ENCODE measurements at regions not wholly inside any gene's neighbourhood (a gene's known extent, or its start where the extent isn't known, plus 50 kb on each side); places are given as distances from the start of the nearest gene placed in this dataset.

DNA sequence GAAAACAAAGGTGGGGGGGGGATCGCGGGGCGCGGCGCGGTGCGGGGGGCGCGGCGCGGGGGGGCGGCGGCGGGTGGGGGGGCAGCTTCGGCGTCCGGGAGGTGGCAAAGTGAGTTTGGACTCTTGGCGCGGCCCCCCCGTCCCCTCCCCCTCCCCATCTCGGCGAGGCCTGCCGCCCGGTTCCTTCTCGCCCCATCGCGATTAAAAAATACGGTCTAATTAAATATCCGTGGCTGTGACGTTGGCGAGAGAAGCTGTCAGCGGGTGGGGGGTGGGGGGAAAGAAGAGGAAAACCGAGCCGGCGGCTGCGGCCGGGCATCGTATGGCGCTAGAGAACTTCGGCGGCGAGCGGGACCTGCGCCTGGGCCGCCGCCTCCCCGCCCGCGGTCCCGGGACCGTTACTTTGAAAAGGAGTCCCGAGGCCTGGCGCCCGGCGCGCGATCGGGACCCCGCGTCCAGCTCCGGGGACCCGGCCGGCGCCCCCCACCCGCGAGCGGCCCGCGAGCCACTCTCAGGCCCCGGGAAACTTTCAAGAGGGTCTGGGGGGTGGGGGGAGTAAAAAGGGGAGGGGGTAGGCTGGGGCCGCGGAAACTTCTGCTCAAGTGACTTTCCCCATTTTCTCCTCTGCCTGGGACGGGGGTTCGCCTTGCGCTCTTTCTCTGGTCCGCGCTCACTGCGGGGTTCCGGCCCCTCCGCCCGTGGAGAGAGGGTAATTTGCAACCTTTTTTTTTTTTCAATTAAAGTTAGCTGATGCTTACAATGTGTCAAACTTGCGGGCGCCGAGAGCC is 146.3 kb upstream of the ZNF536 start (continued):
- TF ChIP-seq EP300 (IDR thresholded peaks at IDR 0.05; ENCODE audit: borderline replicate concordance in 1 of 2, low read depth in 2 of 2, low read length in 2 of 2) (no peak), GTF2F1 (IDR thresholded peaks at IDR 0.05; ENCODE audit: borderline replicate concordance, low read depth, low read length) (no peak), KDM1A (IDR thresholded peaks at IDR 0.05; ENCODE audit: borderline replicate concordance, low read length) (peak; percentile 69; the same call in 1 of the 2 replicates), CBX8 (IDR thresholded peaks at IDR 0.05; ENCODE audit: borderline replicate concordance, low read depth, low read length) (no peak)
- TF ChIP-seq, protein P1, sequence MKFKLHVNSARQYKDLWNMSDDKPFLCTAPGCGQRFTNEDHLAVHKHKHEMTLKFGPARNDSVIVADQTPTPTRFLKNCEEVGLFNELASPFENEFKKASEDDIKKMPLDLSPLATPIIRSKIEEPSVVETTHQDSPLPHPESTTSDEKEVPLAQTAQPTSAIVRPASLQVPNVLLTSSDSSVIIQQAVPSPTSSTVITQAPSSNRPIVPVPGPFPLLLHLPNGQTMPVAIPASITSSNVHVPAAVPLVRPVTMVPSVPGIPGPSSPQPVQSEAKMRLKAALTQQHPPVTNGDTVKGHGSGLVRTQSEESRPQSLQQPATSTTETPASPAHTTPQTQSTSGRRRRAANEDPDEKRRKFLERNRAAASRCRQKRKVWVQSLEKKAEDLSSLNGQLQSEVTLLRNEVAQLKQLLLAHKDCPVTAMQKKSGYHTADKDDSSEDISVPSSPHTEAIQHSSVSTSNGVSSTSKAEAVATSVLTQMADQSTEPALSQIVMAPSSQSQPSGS (IDR thresholded peaks at IDR 0.05; ENCODE audit: low read length): no peak

Measured in H1 (cell line).